ENCODE measurements at regions not wholly inside any gene's neighbourhood (a gene's known extent, or its start where the extent isn't known, plus 50 kb on each side); places are given as distances from the start of the nearest gene placed in this dataset.

DNA sequence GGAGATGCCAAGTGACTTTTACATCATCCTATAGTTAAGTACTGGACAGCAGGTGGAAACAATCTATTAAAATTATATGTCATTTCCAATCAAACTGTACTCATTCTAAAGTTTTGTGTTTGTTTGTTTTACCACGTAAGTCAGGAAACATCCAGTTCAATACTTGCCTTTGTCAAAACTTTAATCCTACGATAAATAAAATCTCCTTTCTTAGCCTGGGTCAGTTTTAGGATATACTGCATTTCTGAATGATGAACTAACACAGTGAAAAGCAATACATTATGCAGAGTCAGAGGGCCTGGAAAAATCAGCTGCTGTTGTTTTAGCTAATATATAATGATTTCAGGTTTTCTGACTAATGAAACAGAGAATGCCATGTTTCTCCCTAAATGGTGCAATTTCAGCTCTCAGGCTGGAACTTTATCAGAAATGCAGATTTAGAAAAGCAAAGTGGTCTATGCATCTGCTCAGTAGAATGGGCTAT lies 756.4 kb downstream of the CDH11 start:
- Histone ChIP-seq H3K4me1 (ENCODE audit: control insufficient read depth, low read depth, low read length) (no peaks in the 10 kb centered on the region), H3K27me3 (ENCODE audit: control insufficient read depth, insufficient read depth, low read length) (no peaks in the 10 kb centered on the region), H3K36me3 (ENCODE audit: control insufficient read depth, low read depth, low read length) (no peaks in the 10 kb centered on the region), H3K9ac (ENCODE audit: low read length) (no peak overlapping the region), H3K4me3 (ENCODE audit: low read length) (no peak overlapping the region), H3K27ac (ENCODE audit: low read length) (no peak overlapping the region), H3K9me3 (ENCODE audit: control insufficient read depth, low read depth, low read length) (no peaks in the 10 kb centered on the region)

DNA sequence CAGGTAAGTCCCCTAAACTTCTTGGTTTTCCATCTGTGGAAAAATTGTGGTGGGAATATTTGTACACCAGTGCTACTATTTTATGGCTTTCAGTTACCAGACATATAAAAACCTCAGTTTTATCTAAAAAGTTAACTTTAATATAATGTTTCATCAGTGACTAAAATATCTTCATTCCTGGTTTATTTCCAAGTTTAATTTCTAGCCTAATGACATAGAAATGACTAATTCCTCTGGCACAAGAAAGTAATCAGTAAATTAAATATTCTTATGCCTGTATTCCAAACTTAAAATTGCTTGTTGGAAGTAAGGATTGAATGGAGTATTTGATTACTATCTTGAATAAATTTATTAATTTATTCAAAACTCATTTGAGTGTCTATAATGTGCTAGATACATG lies 757.0 kb downstream of the CDH11 start:
- Histone ChIP-seq H3K4me1 (ENCODE audit: control insufficient read depth, low read depth, low read length) (no peaks in the 10 kb centered on the region), H3K27ac (ENCODE audit: low read length) (no peak overlapping the region), H3K9ac (ENCODE audit: low read length) (no peak overlapping the region), H3K9me3 (ENCODE audit: control insufficient read depth, low read depth, low read length) (no peaks in the 10 kb centered on the region), H3K36me3 (ENCODE audit: control insufficient read depth, low read depth, low read length) (no peaks in the 10 kb centered on the region), H3K4me3 (ENCODE audit: low read length) (no peak overlapping the region), H3K27me3 (ENCODE audit: control insufficient read depth, insufficient read depth, low read length) (no peaks in the 10 kb centered on the region)

DNA sequence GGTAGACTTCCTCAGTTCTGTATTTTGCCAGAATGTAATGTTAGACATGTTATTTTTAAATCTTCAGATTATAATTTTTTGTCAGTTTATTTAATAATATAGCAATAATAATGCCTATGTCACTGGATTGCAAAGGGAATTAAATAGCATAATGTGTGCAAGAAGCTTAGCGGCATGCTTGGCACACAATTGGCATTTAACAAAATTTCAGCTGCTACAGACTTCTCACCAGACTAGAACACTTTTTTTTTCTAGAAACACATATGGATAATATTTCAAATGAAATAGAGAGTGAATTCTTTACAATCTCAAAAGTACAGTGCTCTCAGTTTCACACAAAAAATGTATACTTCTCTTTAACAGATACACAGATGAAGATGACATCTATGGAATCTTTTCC lies 757.4 kb downstream of the CDH11 start:
- H3K27me3 ChIP-seq (ENCODE audit: control insufficient read depth, insufficient read depth, low read length): no peaks in the 10 kb centered on the region

DNA sequence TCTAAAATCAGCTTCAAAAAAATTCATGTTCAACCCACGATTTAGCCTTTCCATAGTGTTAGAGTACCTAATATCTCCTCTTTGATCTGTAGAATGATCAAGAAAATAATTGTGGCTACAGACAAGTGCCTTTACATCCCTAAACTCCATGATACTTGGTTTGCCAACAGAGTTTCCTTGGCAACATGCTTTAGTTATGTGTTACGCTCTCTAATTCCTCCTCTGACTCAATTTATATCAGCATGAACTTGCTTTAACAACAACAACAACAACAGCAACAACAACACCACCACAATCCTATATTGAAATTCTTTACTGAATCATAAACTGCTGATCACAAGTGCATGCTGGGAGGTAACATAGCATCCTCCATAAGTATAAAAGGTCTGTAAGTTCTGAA lies 757.8 kb downstream of the CDH11 start:
- H3K4me1 ChIP-seq (ENCODE audit: control insufficient read depth, low read depth, low read length): no peaks in the 10 kb centered on the region
- no peak overlapping the region for H3K27ac ChIP-seq (ENCODE audit: low read length)
- no peaks in the 10 kb centered on the region for H3K36me3 ChIP-seq (ENCODE audit: control insufficient read depth, low read depth, low read length)
- H3K9ac ChIP-seq (ENCODE audit: low read length): no peak overlapping the region
- H3K4me3 ChIP-seq (ENCODE audit: low read length): no peak overlapping the region
- H3K9me3 ChIP-seq (ENCODE audit: control insufficient read depth, low read depth, low read length): no peaks in the 10 kb centered on the region
- no peaks in the 10 kb centered on the region for H3K27me3 ChIP-seq (ENCODE audit: control insufficient read depth, insufficient read depth, low read length)

More for the DNA sequence above, 757.4 kb downstream of the CDH11 start:
- Histone ChIP-seq H3K9ac (ENCODE audit: low read length) (no peak overlapping the region), H3K36me3 (ENCODE audit: control insufficient read depth, low read depth, low read length) (no peaks in the 10 kb centered on the region), H3K9me3 (ENCODE audit: control insufficient read depth, low read depth, low read length) (no peaks in the 10 kb centered on the region), H3K4me1 (ENCODE audit: control insufficient read depth, low read depth, low read length) (no peaks in the 10 kb centered on the region), H3K27ac (ENCODE audit: low read length) (no peak overlapping the region), H3K4me3 (ENCODE audit: low read length) (no peak overlapping the region)

DNA sequence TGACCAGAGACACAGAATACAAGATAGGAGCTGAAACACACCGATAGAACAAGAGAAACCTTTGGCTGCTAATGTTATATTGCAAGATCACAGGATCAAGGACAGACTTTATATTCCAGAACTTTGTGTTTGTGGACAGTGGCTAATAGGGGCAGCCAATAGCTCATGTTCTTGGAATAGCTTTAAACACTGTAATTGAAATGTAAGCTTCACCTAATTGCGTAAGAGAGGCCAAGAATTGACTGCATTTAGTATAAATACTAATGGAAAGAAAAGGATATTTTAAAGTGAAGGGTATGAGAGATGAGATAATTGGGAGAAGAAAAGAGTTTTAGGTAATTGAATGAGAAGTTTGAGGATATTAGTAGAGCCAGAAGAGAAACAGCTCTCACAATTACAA lies 758.8 kb downstream of the CDH11 start:
- Histone ChIP-seq H3K27ac (ENCODE audit: low read length) (no peak overlapping the region), H3K9ac (ENCODE audit: low read length) (no peak overlapping the region), H3K4me1 (ENCODE audit: control insufficient read depth, low read depth, low read length) (no peaks in the 10 kb centered on the region), H3K27me3 (ENCODE audit: control insufficient read depth, insufficient read depth, low read length) (no peaks in the 10 kb centered on the region), H3K36me3 (ENCODE audit: control insufficient read depth, low read depth, low read length) (no peaks in the 10 kb centered on the region), H3K9me3 (ENCODE audit: control insufficient read depth, low read depth, low read length) (no peaks in the 10 kb centered on the region), H3K4me3 (ENCODE audit: low read length) (no peak overlapping the region)

DNA sequence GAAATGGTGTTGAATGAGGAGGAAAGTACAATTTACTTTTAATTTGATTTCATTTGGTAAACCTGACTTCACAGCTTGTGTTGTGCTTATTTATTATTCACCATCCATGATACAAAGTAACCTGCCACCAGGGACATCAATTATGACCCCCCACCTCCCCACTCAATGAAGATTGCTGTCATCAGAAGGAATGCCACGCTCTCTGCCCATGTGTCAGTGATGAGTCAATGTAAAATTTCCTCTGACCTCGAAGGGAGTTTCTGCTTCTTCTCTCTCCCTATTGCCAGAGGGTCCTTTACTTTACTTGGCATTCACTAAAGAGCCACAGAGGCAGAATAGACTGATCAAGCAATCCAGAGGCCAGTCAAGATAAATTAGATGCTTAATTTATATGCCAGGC lies 759.7 kb downstream of the CDH11 start:
- H3K9me3 ChIP-seq (ENCODE audit: control insufficient read depth, low read depth, low read length): no peaks in the 10 kb centered on the region
- H3K4me1 ChIP-seq (ENCODE audit: control insufficient read depth, low read depth, low read length): no peaks in the 10 kb centered on the region
- H3K27me3 ChIP-seq (ENCODE audit: control insufficient read depth, insufficient read depth, low read length): no peaks in the 10 kb centered on the region
- no peak overlapping the region for H3K27ac ChIP-seq (ENCODE audit: low read length)
- no peak overlapping the region for H3K4me3 ChIP-seq (ENCODE audit: low read length)
- H3K36me3 ChIP-seq (ENCODE audit: control insufficient read depth, low read depth, low read length): no peaks in the 10 kb centered on the region
- no peak overlapping the region for H3K9ac ChIP-seq (ENCODE audit: low read length)

DNA sequence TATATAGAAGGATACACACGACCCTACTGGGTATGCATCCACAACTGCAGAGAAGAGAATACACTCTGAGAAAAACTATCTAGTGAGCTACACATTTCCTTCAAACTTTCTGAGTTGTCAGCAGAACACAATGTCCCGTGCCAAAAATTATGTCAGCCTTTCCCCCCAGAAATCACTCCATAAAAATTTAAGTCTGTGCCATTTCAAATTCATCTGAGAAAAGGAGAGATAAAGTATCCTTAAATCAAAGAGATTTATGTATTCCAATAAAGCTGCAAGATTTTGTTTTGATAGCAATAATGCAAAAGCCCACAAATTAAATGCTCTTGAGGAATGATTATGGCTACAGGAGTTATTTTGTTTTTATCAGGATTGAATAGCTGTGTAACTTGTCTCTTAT lies 760.1 kb downstream of the CDH11 start:
- H3K27ac ChIP-seq (ENCODE audit: low read length): no peak overlapping the region

DNA sequence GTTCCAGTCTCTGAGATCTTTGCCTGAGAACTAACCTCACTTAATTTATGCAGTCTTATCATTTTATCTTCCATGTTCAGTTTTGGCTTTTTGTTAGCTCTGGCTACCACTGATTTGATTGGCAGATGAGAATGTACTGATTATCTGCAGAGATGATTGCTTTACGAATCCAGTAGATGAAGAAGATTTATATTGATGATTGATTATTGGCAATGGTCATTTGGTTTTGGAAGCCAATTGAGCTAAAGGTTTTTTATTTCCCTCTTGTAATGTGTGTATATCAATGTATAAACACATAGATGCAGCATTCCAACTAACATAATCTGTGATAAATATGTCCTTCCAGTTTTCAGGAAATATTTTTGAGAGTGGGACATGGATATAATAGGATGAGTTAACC lies 763.6 kb downstream of the CDH11 start:
- H3K9ac ChIP-seq (ENCODE audit: low read length): no peak overlapping the region
- H3K27ac ChIP-seq (ENCODE audit: low read length): no peak overlapping the region
- no peak overlapping the region for H3K4me3 ChIP-seq (ENCODE audit: low read length)
- no peaks in the 10 kb centered on the region for H3K27me3 ChIP-seq (ENCODE audit: control insufficient read depth, insufficient read depth, low read length)
- H3K36me3 ChIP-seq (ENCODE audit: control insufficient read depth, low read depth, low read length): no peaks in the 10 kb centered on the region
- no peaks in the 10 kb centered on the region for H3K4me1 ChIP-seq (ENCODE audit: control insufficient read depth, low read depth, low read length)
- H3K9me3 ChIP-seq (ENCODE audit: control insufficient read depth, low read depth, low read length): no peaks in the 10 kb centered on the region

More for the DNA sequence above, 760.1 kb downstream of the CDH11 start:
- no peaks in the 10 kb centered on the region for H3K9me3 ChIP-seq (ENCODE audit: control insufficient read depth, low read depth, low read length)
- no peaks in the 10 kb centered on the region for H3K27me3 ChIP-seq (ENCODE audit: control insufficient read depth, insufficient read depth, low read length)
- no peak overlapping the region for H3K9ac ChIP-seq (ENCODE audit: low read length)
- H3K36me3 ChIP-seq (ENCODE audit: control insufficient read depth, low read depth, low read length): no peaks in the 10 kb centered on the region
- no peaks in the 10 kb centered on the region for H3K4me1 ChIP-seq (ENCODE audit: control insufficient read depth, low read depth, low read length)
- H3K4me3 ChIP-seq (ENCODE audit: low read length): no peak overlapping the region

DNA sequence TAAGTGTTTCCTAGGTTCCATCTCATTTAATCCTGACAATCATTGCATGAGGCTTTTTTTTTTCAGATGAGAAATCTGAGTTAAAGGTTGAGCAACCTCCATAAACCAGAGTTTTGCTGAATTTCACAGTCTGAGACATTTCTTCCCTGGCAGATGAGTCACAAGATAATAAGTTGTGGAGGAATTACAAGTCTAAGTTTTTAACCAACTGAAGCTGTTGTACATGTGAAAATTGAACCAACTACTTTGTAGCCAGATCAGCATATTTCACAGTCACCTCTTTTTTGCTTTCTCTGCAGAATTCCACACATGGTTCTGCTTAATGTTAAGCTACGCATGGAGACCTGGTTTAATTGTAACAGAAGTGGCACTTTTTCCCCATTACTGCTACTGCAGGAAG lies 765.6 kb downstream of the CDH11 start:
- Histone ChIP-seq H3K4me3 (ENCODE audit: low read length) (no peak overlapping the region), H3K4me1 (ENCODE audit: control insufficient read depth, low read depth, low read length) (no peaks in the 10 kb centered on the region), H3K9ac (ENCODE audit: low read length) (no peak overlapping the region), H3K27ac (ENCODE audit: low read length) (no peak overlapping the region), H3K36me3 (ENCODE audit: control insufficient read depth, low read depth, low read length) (no peaks in the 10 kb centered on the region), H3K9me3 (ENCODE audit: control insufficient read depth, low read depth, low read length) (no peaks in the 10 kb centered on the region), H3K27me3 (ENCODE audit: control insufficient read depth, insufficient read depth, low read length) (no peaks in the 10 kb centered on the region)

DNA sequence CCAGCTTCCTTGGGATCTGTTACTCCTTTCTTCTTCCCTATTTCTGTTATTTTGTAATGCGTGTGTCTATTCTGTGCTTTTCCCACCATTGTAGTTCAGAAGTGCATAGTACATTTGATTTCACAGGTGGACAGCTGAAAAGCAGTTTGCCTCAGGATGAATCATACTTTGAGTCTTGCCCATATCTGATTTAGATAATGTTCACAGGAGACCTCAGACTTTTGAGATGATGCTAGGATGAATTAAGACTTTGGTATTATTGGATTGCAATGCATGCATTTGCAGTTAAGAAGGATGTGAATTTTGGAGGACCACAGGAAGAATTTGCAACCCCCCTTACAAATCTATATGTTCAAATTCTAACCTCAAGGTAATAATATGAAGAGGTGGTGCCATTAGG lies 769.6 kb downstream of the CDH11 start:
- Histone ChIP-seq H3K27me3 (ENCODE audit: control insufficient read depth, insufficient read depth, low read length) (no peaks in the 10 kb centered on the region), H3K4me3 (ENCODE audit: low read length) (no peak overlapping the region), H3K9me3 (ENCODE audit: control insufficient read depth, low read depth, low read length) (no peaks in the 10 kb centered on the region), H3K9ac (ENCODE audit: low read length) (no peak overlapping the region), H3K4me1 (ENCODE audit: control insufficient read depth, low read depth, low read length) (no peaks in the 10 kb centered on the region), H3K27ac (ENCODE audit: low read length) (no peak overlapping the region), H3K36me3 (ENCODE audit: control insufficient read depth, low read depth, low read length) (no peaks in the 10 kb centered on the region)

DNA sequence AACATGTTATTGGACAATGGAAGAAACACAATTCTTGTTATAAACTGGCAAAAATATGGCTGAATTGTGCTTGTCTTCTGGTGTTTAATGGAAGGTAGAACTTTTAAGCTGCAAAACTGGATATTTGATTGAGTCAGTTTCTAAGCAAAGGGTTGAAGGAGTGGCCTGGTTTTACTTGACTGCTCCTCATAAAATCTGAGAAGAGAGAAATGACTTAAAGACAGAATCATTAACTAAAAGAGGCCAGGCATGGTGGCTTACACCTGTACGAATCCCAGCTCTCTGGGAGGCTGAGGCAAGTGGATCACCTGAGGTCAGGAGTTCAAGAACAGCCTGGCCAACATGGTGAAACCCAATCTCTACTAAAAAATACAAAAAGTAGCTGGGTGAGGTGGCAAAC lies 770.7 kb downstream of the CDH11 start:
- H3K36me3 ChIP-seq (ENCODE audit: control insufficient read depth, low read depth, low read length): no peaks in the 10 kb centered on the region
- H3K4me3 ChIP-seq (ENCODE audit: low read length): no peak overlapping the region
- H3K27ac ChIP-seq (ENCODE audit: low read length): no peak overlapping the region
- no peaks in the 10 kb centered on the region for H3K9me3 ChIP-seq (ENCODE audit: control insufficient read depth, low read depth, low read length)
- no peak overlapping the region for H3K9ac ChIP-seq (ENCODE audit: low read length)
- no peaks in the 10 kb centered on the region for H3K4me1 ChIP-seq (ENCODE audit: control insufficient read depth, low read depth, low read length)
- H3K27me3 ChIP-seq (ENCODE audit: control insufficient read depth, insufficient read depth, low read length): no peaks in the 10 kb centered on the region

DNA sequence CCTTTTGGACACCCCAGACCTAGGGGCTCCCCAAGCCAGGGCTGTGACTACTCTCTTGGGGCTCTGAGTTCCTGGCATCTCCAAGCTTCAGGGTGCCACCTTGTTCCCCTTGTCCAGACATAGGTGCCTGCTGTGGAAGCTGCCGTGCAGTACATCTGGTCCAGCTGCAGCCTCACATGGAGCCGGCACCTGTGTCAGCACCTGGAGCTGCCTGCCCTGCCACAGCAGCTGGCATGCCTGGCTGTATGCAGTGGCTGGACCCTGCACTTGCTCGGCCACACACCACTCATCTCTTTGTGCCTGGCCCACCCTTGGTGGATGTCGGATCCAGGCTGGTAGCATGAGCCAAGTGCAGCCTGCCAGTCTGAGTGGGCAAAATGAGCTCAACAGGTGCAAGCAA lies 775.8 kb downstream of the CDH11 start:
- Histone ChIP-seq H3K9ac (ENCODE audit: low read length) (no peak overlapping the region), H3K9me3 (ENCODE audit: control insufficient read depth, low read depth, low read length) (no peaks in the 10 kb centered on the region), H3K4me3 (ENCODE audit: low read length) (no peak overlapping the region), H3K4me1 (ENCODE audit: control insufficient read depth, low read depth, low read length) (no peaks in the 10 kb centered on the region), H3K36me3 (ENCODE audit: control insufficient read depth, low read depth, low read length) (no peaks in the 10 kb centered on the region), H3K27ac (ENCODE audit: low read length) (no peak overlapping the region), H3K27me3 (ENCODE audit: control insufficient read depth, insufficient read depth, low read length) (no peaks in the 10 kb centered on the region)
